ENCODE measurements at regions not wholly inside any gene's neighbourhood (a gene's known extent, or its start where the extent isn't known, plus 50 kb on each side); places are given as distances from the start of the nearest gene placed in this dataset.

DNA sequence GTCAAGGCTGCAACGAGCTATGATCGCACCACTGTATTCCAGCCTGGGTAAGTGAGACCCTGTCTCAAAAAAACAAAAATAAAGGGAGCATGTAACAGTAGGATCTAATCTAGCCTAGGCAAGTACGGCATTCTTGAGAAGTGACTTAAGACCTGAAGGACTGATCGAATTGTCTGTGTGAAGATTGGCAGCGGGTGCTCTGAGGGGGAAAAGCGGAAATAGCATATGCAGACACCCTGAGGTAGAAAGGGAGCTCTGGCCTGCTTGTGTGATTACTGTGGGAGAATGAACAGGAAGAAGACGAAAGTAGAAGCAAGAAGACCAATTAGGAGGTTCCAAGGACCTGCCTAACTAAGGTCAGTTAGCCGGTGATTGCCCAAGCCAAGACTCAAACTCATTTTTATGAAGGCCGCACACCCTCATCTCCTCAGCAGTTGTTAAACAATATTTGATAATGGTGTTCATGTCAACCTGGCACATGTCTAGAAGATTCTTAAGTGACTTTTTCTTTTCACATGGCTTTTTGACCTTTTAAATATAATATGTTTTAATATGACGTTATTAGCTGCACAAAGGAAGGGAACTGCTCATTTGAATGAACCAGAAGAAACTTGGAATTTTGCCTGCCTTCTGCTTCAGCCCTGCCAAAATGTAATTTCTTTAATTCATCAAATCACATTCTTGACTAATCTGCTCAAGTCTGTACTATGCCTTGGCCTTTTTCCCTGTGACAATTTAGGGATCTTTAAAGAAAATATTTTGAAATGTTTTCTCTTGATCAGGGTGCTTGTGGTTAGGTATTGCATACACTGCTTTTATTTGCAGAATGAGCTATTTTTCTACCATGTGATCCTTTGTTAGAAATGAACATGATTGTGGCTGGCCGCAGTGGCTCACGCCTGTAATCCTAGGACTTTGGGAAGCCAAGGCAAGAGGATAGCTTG is 289.2 kb upstream of the DMRT1 start:
- DNase-seq (ENCODE audit: low read depth), result no peak

DNA sequence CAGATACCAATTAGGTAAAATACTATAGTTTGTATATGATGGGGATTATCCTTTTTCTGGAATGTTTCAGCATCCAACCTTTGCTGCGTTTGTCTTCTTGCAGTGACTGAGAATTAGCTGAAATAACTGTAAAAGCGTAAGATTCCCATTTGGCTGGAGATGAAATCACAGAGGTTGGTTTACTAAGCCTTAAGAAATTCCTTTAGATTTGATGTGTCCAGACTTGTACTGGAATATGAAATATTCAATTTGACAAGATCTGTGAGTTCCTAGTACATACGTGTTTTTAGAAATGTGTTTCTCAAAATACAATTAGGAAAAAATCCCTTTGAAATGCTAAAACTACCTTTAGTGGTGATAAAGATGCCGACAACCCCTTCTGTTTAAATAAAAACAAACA is 286.0 kb upstream of the DMRT1 start:
- DNase-seq (ENCODE audit: low read depth), result no peak

DNA sequence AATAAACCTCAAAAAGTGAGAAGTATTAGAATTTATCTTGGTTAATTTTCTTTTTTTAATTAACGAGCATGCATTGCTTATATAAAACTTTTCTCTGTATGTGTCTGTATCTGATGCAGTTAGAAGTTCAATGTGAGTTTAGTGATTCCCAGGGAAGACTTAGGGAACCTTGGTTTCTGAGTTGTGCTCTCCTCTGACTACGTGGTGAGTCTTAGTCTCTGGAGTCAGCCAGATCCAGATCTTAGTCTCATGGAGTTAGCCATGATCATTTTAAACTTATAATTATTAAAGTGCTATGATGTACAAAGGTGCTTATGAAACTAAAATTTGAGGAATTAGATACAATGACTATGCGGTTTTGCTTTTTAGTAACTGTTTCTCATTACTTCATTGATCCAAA is 285.3 kb upstream of the DMRT1 start:
- DNase-seq (ENCODE audit: low read depth), result no peak

- no peak for DNase-seq (ENCODE audit: low read depth)
Observed at GRCh38 chr9:556675-557074, 284.8 kb upstream of the DMRT1 start.

GRCh38 chr9:557601-558201 is 283.8 kb upstream of the DMRT1 start:
- no peak for DNase-seq (ENCODE audit: low read depth)

DNA sequence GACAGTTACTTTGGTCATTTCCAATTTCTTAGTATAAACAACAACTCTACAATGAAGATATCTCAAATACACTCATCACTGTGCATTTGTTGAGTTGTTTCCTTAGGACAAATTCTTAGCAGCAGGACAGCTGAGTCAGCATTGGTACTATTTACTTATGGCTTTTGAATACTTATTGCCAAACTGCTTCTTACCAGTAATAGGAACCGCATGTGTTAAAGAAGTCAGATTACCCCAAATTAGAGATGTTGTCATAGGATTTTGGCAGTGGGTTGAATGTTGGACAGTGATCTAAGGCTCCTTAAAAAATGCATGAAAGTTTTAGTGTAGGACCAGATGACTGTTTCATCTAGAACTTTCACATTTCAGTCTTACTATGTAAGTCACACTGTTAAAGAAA is 280.1 kb upstream of the DMRT1 start:
- no peak for DNase-seq (ENCODE audit: low read depth)

DNA sequence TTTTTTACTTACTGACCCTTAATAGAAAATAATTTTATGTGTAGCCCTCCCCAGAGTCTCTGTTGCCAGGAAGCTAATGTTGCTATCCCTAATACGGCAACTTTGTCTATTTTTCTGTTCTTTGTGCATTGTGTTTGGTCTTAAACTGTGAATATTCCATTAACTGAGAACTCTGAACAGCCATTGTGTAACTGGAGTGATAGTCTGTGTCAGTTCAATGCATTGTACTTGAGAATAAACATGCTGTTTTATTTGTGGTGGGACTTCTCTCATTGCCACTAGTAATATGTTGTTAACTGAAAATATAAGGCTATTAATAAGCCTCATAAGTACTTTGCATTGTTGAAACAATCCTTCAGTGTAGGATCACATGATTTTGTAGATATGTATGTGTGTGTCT is 278.3 kb upstream of the DMRT1 start:
- no peak for DNase-seq (ENCODE audit: low read depth)

GRCh38 chr9:565528-565927 is 276.0 kb upstream of the DMRT1 start:
- DNase-seq (ENCODE audit: low read depth), result no peak

DNA sequence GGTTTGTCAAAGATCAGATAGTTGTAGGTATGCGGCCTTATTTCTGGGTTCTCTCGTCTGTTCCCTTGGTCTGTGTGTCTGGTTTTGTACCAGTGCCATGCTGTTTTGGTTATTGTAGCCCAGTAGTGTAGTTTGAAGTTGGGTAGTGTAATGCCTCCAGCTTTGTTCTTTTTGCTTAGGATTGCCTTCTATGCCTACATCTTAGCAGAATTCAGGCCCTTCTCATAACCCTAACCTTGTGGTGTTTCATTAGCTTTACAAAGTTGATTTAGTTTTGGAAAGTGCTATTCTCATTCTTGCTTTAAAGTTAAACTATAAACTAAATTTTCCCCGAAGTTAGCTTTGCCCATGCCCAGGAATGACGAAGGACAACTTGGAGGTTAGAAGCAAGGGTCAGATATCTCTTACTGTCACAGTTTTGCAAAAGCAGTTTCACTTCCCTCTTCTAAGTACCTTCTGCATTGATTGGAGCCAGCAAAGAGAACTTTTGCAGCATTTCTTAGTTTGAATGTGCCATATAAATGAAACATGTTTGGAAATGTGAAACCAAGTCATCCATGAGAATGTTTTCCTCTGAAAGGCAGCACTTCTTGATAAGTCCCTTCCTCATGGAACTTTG is 274.3 kb upstream of the DMRT1 start:
- no peak for DNase-seq (ENCODE audit: low read depth)

GRCh38 chr9:567747-568305 is 273.7 kb upstream of the DMRT1 start:
- no peak for DNase-seq (ENCODE audit: low read depth)

GRCh38 chr9:569296-569695 is 272.2 kb upstream of the DMRT1 start:
- DNase-seq (ENCODE audit: low read depth), result no peak

DNA sequence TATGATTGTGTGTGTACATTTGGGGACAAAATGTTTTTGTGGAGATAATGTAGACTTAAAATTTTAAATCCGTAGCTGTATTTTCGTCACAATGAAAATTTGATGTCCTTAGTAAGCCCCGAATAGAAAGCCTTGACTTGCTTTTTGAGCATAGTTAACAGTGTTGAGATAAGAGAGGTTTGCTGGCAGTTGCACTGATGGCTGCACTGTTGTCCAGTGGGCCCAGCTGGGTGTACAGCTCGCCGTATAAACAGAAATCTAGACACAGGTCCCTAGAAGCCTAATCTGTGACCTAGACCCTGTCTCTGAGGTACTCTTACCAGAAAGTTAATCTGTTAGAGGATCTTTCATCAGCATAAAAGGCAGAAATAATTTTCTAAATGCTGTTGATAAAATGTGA is 271.3 kb upstream of the DMRT1 start:
- DNase-seq (ENCODE audit: low read depth), result no peak

GRCh38 chr9:571066-571465 is 270.4 kb upstream of the DMRT1 start:
- no peak for DNase-seq (ENCODE audit: low read depth)

GRCh38 chr9:571741-572140 is 269.8 kb upstream of the DMRT1 start:
- DNase-seq (ENCODE audit: low read depth), result no peak

- DNase-seq (ENCODE audit: low read depth), result no peak
Observed at GRCh38 chr9:573691-574410, 267.6 kb upstream of the DMRT1 start.

DNA sequence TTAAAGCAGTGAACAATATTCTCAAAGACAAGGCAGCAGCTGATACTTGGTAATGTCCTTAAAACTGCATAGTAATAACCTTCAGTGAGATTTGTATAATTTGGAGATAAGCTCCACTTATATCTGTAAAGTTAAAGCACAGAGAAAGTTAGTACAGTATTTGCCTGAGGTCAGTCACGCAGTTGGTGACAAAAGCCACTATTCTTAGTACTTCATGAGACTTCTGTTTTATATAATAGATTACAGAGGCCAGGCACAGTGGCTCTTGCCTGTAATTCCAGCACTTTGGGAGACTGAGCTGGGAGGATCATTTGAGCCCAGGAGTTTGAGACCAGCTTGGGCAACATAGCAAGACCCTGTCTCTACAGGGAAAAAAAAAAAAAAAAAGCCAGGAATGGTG is 266.4 kb upstream of the DMRT1 start:
- no peak for DNase-seq (ENCODE audit: low read depth)

DNA sequence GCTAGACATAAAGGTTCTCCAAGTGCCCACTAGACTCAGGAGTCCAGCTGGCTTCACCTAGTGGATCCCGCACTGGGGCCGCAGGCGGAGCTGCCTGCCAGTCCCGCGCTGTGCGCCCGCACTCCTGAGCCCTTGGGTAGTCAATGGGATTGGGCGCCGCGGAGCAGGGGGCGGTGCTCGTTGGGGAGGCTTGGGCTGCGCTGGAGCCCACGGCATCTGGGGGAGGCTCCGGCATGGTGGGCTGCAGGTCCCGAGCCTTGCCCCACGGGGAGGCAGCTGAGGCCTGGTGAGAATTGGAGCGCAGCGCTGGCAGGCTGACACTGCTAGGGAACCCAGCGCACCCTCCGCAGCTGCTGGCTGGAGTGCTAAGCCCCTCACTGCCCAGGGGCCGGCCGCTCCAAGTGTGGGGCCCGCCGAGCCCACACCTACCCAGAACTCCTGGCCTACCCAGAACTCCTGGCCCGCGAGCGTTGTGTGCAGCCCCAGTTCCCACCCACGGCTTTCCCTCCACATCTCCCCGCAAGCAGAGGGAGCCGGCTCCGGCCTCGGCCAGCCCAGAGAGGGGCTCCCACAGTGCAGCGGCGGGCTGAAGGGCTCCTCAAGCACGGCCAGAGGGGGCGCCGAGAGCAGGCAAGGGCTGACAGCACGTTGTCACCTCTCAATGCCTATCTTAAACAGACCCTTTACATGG is 260.7 kb upstream of the DMRT1 start:
- DNase-seq (ENCODE audit: low read depth), result no peak

- no peak for DNase-seq (ENCODE audit: low read depth)
Observed at GRCh38 chr9:581673-582497, 259.6 kb upstream of the DMRT1 start.

DNA sequence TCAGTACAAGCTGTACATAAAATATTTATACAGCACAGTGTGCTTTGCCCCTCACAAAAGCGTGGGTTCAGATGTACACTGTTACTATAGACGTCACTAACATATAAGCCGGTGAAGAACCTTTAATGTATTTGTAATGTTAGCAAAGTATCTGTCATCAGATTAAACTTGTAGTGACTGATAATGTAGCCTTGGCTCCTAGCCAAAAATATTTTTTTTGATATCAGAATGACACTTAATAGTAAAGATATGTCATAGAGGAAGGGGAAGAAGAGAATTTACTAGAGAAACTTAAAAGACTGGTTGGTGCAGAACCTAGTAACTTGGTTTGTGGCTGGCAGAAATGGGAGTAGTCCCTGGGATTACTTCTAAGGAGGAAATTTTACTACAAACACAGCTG is 258.7 kb upstream of the DMRT1 start:
- no peak for DNase-seq (ENCODE audit: low read depth)

GRCh38 chr9:587527-587926 is 254.0 kb upstream of the DMRT1 start:
- no peak for DNase-seq (ENCODE audit: low read depth)

GRCh38 chr9:588981-589380 is 252.5 kb upstream of the DMRT1 start:
- no peak for DNase-seq (ENCODE audit: low read depth)

Measured in activated T-cell treated with anti-CD3 and anti-CD28 coated beads for 24 hours (primary cell).